CD4-positive, alpha-beta T cell (primary cell): ENCODE measurements at regions not wholly inside any gene's neighbourhood (a gene's known extent, or its start where the extent isn't known, plus 50 kb on each side); places are given as distances from the start of the nearest gene placed in this dataset.

Experiments used
- ATAC-seq: fragments of 200-7000 bp; cut with Tn5 transposase; one replicate; pipeline ENCODE4 v1.10.0; 2022; ENCODE audit warnings: mild to moderate bottlenecking; ENCODE audit not compliant: poor library complexity
- CTCF ChIA-PET: fragments of 350-600 bp; sonication (Branson Sonifier 250); formaldehyde crosslinking; loops from one replicate; lab custom pipeline; 2021; ENCODE audit warnings: antibody characterized with exemption, inconsistent platforms; lab: Charles Lee
- POLR2A ChIA-PET: fragments of 350-600 bp; sonication (Branson Sonifier 250); formaldehyde crosslinking; loops from one replicate; lab custom pipeline; 2021; ENCODE audit warnings: antibody characterized with exemption, inconsistent platforms; lab: Charles Lee
- DNase-seq, 14 experiments: peaks; one replicate each; pipeline ENCODE4 v3.0.0-alpha.2; 2013 to 2020; ENCODE audit warnings: mixed read lengths in 2 of 14
- H3K27ac ChIP-seq, 2 donors: one replicate each; pipeline versions ENCODE4 v1.5.1 to v1.7.0; 2013; ENCODE audit warnings: low read length in 2 of 2, low read depth in 1 of 2, mild to moderate bottlenecking in 1 of 2
- H3K27me3 ChIP-seq, 2 experiments: 1 replicate in 1 of 2; 2 replicates in 1 of 2; pipeline versions ENCODE4 v1.6.1 to v1.7.0; 2013; ENCODE audit warnings: low read length in 2 of 2, control low read depth in 1 of 2, mild to moderate bottlenecking in 1 of 2, moderate library complexity in 1 of 2; ENCODE audit not compliant: insufficient read depth in 2 of 2, control insufficient read depth in 1 of 2
- H3K36me3 ChIP-seq: one replicate; pipeline ENCODE4 v1.6.1; 2013; ENCODE audit warnings: low read length, control low read depth; ENCODE audit not compliant: insufficient read depth
- H3K4me1 ChIP-seq: one replicate; pipeline ENCODE4 v1.6.1; 2013; ENCODE audit warnings: low read length, control low read depth; ENCODE audit not compliant: insufficient read depth
- H3K4me3 ChIP-seq: one replicate; pipeline ENCODE4 v1.5.1; 2013; ENCODE audit warnings: mild to moderate bottlenecking, low read length, moderate library complexity
- H3K9me3 ChIP-seq, 2 experiments: 1 replicate in 1 of 2; 2 replicates in 1 of 2; pipeline versions ENCODE4 v1.6.1 to v1.7.0; 2013; ENCODE audit warnings: low read length in 2 of 2, mild to moderate bottlenecking in 2 of 2, control low read depth in 1 of 2, moderate library complexity in 1 of 2; ENCODE audit not compliant: control insufficient read depth in 1 of 2, insufficient read depth in 1 of 2
- H3K27ac Mint-ChIP-seq: one replicate; pipeline ENCODE4 v1.8.0; 2020; ENCODE audit warnings: mixed read lengths
- H3K27me3 Mint-ChIP-seq: one replicate; pipeline ENCODE4 v1.8.0; 2021; ENCODE audit warnings: mixed read lengths
- H3K36me3 Mint-ChIP-seq: one replicate; pipeline ENCODE4 v1.8.0; 2021; ENCODE audit warnings: low read depth, mixed read lengths
- H3K4me1 Mint-ChIP-seq: one replicate; pipeline ENCODE4 v1.8.0; 2021; ENCODE audit warnings: low read depth, mixed read lengths
- H3K4me3 Mint-ChIP-seq: one replicate; pipeline ENCODE4 v1.8.0; 2020; ENCODE audit warnings: mild to moderate bottlenecking, mixed read lengths
- H3K9me3 Mint-ChIP-seq: one replicate; pipeline ENCODE4 v1.8.0; 2020; ENCODE audit warnings: mixed read lengths
- intact Hi-C, 2 experiments: fragments of 100-400 bp; cut with DNase I in 1 of 2; cut with micrococcal nuclease in 1 of 2; formaldehyde crosslinking; loops; one replicate each; pipeline versions ENCODE4 v1.15.1 to v1.9.0; 2023 to 2025; cut with DNase I, micrococcal nuclease
- TF ChIP-seq, protein P1 (sequence below): fragments of 200-600 bp; IDR thresholded peaks from one replicate; pipeline ENCODE4 v1.8.0; 2022; ENCODE audit warnings: antibody characterized with exemption, mild to moderate bottlenecking

DNA sequence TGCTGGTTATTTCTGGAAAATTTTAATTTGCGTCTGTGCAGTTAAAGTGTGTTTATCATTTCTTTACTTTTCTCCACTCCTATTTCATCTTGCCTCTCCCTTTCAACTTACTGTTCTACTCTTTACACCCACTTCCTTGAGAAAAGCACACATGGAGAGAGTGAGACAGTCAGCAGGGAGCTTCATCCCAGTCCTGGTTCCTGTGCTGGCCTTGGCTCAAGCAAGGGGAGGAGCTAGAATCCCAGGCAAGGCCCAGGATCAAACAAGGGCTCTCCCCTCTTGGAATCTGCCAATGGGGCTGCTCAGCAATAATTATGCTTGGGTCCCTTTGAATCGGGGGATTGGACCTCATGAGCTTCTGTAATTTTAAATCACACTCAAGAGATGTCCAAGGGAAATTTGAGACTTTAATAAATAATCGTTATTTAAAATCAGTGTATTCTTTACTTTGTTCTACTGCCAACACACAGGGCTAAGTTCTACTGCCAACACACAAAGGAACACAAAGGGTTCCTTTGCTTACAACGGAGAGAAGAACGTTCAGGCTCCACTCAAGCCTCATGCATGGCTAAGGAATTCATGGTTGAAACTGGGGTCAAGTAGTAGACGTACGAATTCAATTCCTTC, 439.3 kb upstream of the DAB2 start:
- Histone ChIP-seq H3K4me3 (no peak overlapping the region), H3K27me3 (no peaks in the 10 kb centered on the region), H3K9me3 (no peaks in the 10 kb centered on the region), H3K27ac (no peak overlapping the region), H3K36me3 (no peaks in the 10 kb centered on the region), H3K4me1 (no peaks in the 10 kb centered on the region)
- no peaks in the 10 kb centered on the region for H3K36me3 Mint-ChIP-seq
- TF ChIP-seq, protein P1, sequence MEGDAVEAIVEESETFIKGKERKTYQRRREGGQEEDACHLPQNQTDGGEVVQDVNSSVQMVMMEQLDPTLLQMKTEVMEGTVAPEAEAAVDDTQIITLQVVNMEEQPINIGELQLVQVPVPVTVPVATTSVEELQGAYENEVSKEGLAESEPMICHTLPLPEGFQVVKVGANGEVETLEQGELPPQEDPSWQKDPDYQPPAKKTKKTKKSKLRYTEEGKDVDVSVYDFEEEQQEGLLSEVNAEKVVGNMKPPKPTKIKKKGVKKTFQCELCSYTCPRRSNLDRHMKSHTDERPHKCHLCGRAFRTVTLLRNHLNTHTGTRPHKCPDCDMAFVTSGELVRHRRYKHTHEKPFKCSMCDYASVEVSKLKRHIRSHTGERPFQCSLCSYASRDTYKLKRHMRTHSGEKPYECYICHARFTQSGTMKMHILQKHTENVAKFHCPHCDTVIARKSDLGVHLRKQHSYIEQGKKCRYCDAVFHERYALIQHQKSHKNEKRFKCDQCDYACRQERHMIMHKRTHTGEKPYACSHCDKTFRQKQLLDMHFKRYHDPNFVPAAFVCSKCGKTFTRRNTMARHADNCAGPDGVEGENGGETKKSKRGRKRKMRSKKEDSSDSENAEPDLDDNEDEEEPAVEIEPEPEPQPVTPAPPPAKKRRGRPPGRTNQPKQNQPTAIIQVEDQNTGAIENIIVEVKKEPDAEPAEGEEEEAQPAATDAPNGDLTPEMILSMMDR = no peak
- H3K9me3 Mint-ChIP-seq = peaks cover 4% of the 10 kb centered on the region
- no peaks in the 10 kb centered on the region for H3K4me1 Mint-ChIP-seq
- POLR2A ChIA-PET = no interaction called here
- intact Hi-C loops = no loop called here
- H3K27ac Mint-ChIP-seq = no peak overlapping the region
- peaks cover 15% of the 10 kb centered on the region for H3K27me3 Mint-ChIP-seq
- DNase-seq (no peak), ATAC-seq (no peak)
- no peak overlapping the region for H3K4me3 Mint-ChIP-seq
- CTCF ChIA-PET = no interaction called here

DNA sequence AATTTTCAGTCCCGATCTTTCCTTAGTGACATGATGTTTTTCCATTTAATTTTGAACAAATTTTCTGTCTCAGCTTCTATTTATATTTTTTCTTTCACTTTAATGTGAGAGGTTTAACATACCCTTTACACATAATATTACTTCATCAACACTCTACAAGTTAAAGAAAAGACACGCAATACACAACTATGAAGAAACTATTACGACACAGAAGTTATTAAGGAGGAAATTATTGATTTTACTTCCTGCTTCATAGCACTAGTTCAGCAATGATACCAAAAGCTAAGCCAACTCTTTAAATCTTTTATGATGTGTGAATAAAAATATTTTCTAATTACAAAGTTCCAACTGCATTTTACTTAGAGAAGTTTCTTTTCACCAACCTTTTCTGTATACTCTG, 432.3 kb upstream of the DAB2 start:
- H3K9me3 Mint-ChIP-seq = no peaks in the 10 kb centered on the region
- Histone ChIP-seq H3K27me3 (peaks cover 0 to 8% of the 10 kb centered on the region in 2 experiments), H3K4me1 (no peaks in the 10 kb centered on the region), H3K36me3 (no peaks in the 10 kb centered on the region), H3K27ac (no peak overlapping the region), H3K4me3 (no peak overlapping the region), H3K9me3 (no peaks in the 10 kb centered on the region)
- DNase-seq (no peak), ATAC-seq (no peak)
- ChIA-PET CTCF (interaction anchor here (1.0 kb wide), 1 partner anchor 21 kb away, joined by 3 read pairs; no protein-coding TSS in a partner anchor), POLR2A (no interaction called here)
- peaks cover 21% of the 10 kb centered on the region for H3K27me3 Mint-ChIP-seq
- H3K27ac Mint-ChIP-seq = no peak overlapping the region
- TF ChIP-seq, protein P1 = no peak
- H3K36me3 Mint-ChIP-seq = no peaks in the 10 kb centered on the region
- intact Hi-C loops = no loop called here
- no peak overlapping the region for H3K4me3 Mint-ChIP-seq
- no peaks in the 10 kb centered on the region for H3K4me1 Mint-ChIP-seq

DNA sequence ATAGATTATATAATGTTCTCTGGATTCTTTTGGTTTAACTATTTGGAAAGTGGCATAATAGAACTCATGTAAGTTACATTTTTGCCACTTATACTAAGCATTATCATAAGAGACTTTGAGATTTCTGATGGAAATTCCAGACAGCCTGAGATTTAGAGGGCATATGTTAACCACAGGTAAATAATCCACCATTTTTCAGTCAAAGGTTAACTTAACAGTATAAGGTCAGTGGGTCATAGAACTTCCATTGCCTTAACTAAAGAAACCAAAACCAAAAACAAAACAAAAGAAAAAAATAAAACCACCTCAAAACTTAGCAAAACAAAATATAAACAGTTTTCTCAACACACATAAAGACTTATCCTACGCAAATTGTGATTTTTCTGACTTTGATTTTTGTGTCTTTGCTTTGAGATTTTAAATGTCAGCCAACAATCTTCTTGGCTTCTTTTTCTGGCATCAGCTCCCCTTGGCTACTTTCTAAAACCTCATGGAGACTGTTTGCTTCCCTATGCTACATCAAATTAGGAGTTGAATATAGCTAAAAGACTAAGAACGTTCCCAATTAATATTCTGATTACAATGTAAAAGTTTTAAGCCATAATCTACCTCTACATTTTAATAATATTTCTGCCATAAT, 430.1 kb upstream of the DAB2 start:
- no peaks in the 10 kb centered on the region for H3K9me3 Mint-ChIP-seq
- Histone ChIP-seq H3K27ac (no peak overlapping the region), H3K4me3 (no peak overlapping the region), H3K27me3 (peaks cover 0 to 8% of the 10 kb centered on the region in 2 experiments), H3K9me3 (no peaks in the 10 kb centered on the region), H3K36me3 (no peaks in the 10 kb centered on the region), H3K4me1 (no peaks in the 10 kb centered on the region)
- ChIA-PET CTCF (no interaction called here), POLR2A (no interaction called here)
- intact Hi-C loops = no loop called here
- ATAC-seq (no peak), DNase-seq (no peak)
- no peak overlapping the region for H3K4me3 Mint-ChIP-seq
- no peaks in the 10 kb centered on the region for H3K4me1 Mint-ChIP-seq
- H3K27ac Mint-ChIP-seq = no peak overlapping the region
- H3K36me3 Mint-ChIP-seq = no peaks in the 10 kb centered on the region
- TF ChIP-seq, protein P1 = no peak
- peaks cover 24% of the 10 kb centered on the region for H3K27me3 Mint-ChIP-seq
